DND-41 (cell line): ENCODE measurements at regions not wholly inside any gene's neighbourhood (a gene's known extent, or its start where the extent isn't known, plus 50 kb on each side); places are given as distances from the start of the nearest gene placed in this dataset.

Source experiments
- ATAC-seq: fragments of 200-7000 bp; cut with Tn5 transposase; 3 replicates; pipeline ENCODE4 v1.9.1; 2021; ENCODE audit warnings: low read depth; ENCODE audit not compliant: insufficient read depth
- DNase-seq: peaks from one replicate; pipeline ENCODE4 v3.0.0-alpha.2; 2020
- H2AFZ ChIP-seq: 2 replicates; pipeline ENCODE4 v1.6.0; 2012; ENCODE audit warnings: low read depth, low read length
- H3K27ac ChIP-seq: 2 replicates; pipeline ENCODE4 v1.5.1; 2012; ENCODE audit warnings: low read length, inconsistent platforms
- H3K27me3 ChIP-seq: fragments of 200-600 bp; sonication (generic); 2 replicates; pipeline ENCODE4 v1.6.0; 2012; ENCODE audit warnings: low read length, mild to moderate bottlenecking, inconsistent platforms; ENCODE audit not compliant: insufficient read depth, poor library complexity
- H3K36me3 ChIP-seq: 2 replicates; pipeline ENCODE4 v1.5.1; 2012; ENCODE audit warnings: low read length, inconsistent platforms; ENCODE audit not compliant: insufficient read depth
- H3K4me1 ChIP-seq: 2 replicates; pipeline ENCODE4 v1.5.1; 2012; ENCODE audit warnings: mild to moderate bottlenecking, low read length; ENCODE audit not compliant: insufficient read depth
- H3K4me2 ChIP-seq: 2 replicates; pipeline ENCODE4 v1.6.0; 2012; ENCODE audit warnings: mild to moderate bottlenecking, moderate library complexity, low read length, inconsistent platforms; ENCODE audit not compliant: insufficient read depth
- H3K4me3 ChIP-seq, 2 experiments: fragments of 200-600 bp in 1 of 2; shearing (Covaris generic) in 1 of 2; 2 replicates each; pipeline ENCODE4 v1.5.1; 2012 to 2016; ENCODE audit warnings: inconsistent platforms in 2 of 2, low read length in 2 of 2, mild to moderate bottlenecking in 2 of 2, low read depth in 1 of 2, moderate library complexity in 1 of 2
- H3K79me2 ChIP-seq: 2 replicates; pipeline ENCODE4 v1.6.0; 2012; ENCODE audit warnings: low read length, inconsistent platforms; ENCODE audit not compliant: insufficient read depth
- H3K9ac ChIP-seq: 2 replicates; pipeline ENCODE4 v1.6.0; 2012; ENCODE audit warnings: low read depth, mild to moderate bottlenecking, inconsistent platforms, low read length, moderate library complexity
- H3K9me3 ChIP-seq: 2 replicates; pipeline ENCODE4 v1.5.1; 2012; ENCODE audit warnings: low read length, moderate library complexity, mild to moderate bottlenecking, inconsistent platforms; ENCODE audit not compliant: insufficient read depth, severe bottlenecking
- H4K20me1 ChIP-seq: 2 replicates; pipeline ENCODE4 v1.6.0; 2012; ENCODE audit warnings: low read length; ENCODE audit not compliant: insufficient read depth
- CTCF ChIP-seq: IDR thresholded peaks from 2 replicates; pipeline ENCODE4 v1.5.1; 2012; ENCODE audit warnings: borderline replicate concordance, low read length, moderate library complexity, mild to moderate bottlenecking; ENCODE audit not compliant: poor library complexity, severe bottlenecking; ENCODE audit errors: extremely low read depth
- EZH2 ChIP-seq: IDR thresholded peaks from 3 replicates; pipeline ENCODE4 v1.6.1; 2012; ENCODE audit warnings: borderline replicate concordance, low read depth, mild to moderate bottlenecking, moderate library complexity, low read length, inconsistent platforms; ENCODE audit not compliant: severe bottlenecking

- Histone ChIP-seq H3K9ac (no peak overlapping the region), H3K27ac (no peak overlapping the region), H4K20me1 (no peaks in the 10 kb centered on the region), H3K4me2 (no peak overlapping the region), H3K9me3 (no peaks in the 10 kb centered on the region), H3K4me1 (no peaks in the 10 kb centered on the region), H3K36me3 (no peaks in the 10 kb centered on the region), H3K79me2 (no peaks in the 10 kb centered on the region), H2AFZ (no peak overlapping the region), H3K27me3 (peaks cover 3% of the 10 kb centered on the region), H3K4me3 (no peak overlapping the region)
- DNase-seq (no peak), ATAC-seq (no peak)
- TF ChIP-seq CTCF, result no peak
- no peak for TF ChIP-seq EZH2
Observed at GRCh38 chr10:14409856-14410458, 79.2 kb upstream of the FRMD4A start.

- Histone ChIP-seq H3K27ac (no peak overlapping the region), H3K27me3 (peaks cover 3% of the 10 kb centered on the region), H3K36me3 (no peaks in the 10 kb centered on the region), H3K79me2 (no peaks in the 10 kb centered on the region), H3K9me3 (no peaks in the 10 kb centered on the region), H4K20me1 (no peaks in the 10 kb centered on the region), H3K4me2 (no peak overlapping the region), H2AFZ (no peak overlapping the region), H3K4me1 (no peaks in the 10 kb centered on the region), H3K4me3 (no peak overlapping the region), H3K9ac (no peak overlapping the region)
- TF ChIP-seq EZH2 (no peak), CTCF (no peak)
- ATAC-seq, result no peak
- DNase-seq, result no peak
Observed at GRCh38 chr10:14409247-14409646, 78.5 kb upstream of the FRMD4A start.

GRCh38 chr10:14408139-14408538 lies 77.4 kb upstream of the FRMD4A start:
- H4K20me1 ChIP-seq, result no peaks in the 10 kb centered on the region
- no peaks in the 10 kb centered on the region for H3K4me1 ChIP-seq
- DNase-seq, result no peak
- no peaks in the 10 kb centered on the region for H3K36me3 ChIP-seq
- no peak overlapping the region for H3K4me2 ChIP-seq
- no peaks in the 10 kb centered on the region for H3K9me3 ChIP-seq
- no peak overlapping the region for H3K27ac ChIP-seq
- H3K4me3 ChIP-seq, result no peak overlapping the region
- no peaks in the 10 kb centered on the region for H3K79me2 ChIP-seq
- peaks cover 3% of the 10 kb centered on the region for H3K27me3 ChIP-seq
- TF ChIP-seq EZH2 (no peak), CTCF (no peak)
- no peak overlapping the region for H3K9ac ChIP-seq
- no peak overlapping the region for H2AFZ ChIP-seq
- no peak for ATAC-seq
